ENCODE measurements at regions not wholly inside any gene's neighbourhood (a gene's known extent, or its start where the extent isn't known, plus 50 kb on each side); places are given as distances from the start of the nearest gene placed in this dataset.

DNA sequence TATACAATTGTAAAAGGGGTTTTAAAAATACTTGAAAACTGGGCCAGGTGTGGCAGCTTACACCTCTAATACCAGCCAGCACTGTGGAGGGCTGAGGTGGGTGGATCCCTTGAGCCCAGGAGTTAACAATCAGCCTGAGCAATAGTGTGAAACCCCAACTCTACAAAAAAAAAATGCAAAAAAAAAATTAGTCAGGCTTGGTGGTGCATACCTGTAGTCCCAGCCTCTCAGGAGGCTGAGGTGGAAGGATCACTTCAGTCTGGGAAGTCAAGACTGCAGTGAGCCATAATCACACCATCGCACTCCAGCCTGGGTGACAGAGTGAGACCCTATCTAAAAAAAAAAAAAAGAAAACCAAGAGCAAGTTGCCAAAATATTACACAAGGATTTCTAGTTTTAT is 182.7 kb downstream of the UBE2E3 start:
- ATAC-seq: peak; percentile 54 to 67
- DNase-seq: no peak
- peaks cover 27% of the 10 kb centered on the region for H3K9me3 Mint-ChIP-seq
- no peak overlapping the region for H3K4me3 Mint-ChIP-seq
- H3K36me3 Mint-ChIP-seq (ENCODE audit: insufficient read depth): peaks cover 24% of the 10 kb centered on the region
- no peaks in the 10 kb centered on the region for H3K27me3 Mint-ChIP-seq (ENCODE audit: low read depth)
- peaks cover 45% of the 10 kb centered on the region for H3K4me1 Mint-ChIP-seq (ENCODE audit: low read depth)

DNA sequence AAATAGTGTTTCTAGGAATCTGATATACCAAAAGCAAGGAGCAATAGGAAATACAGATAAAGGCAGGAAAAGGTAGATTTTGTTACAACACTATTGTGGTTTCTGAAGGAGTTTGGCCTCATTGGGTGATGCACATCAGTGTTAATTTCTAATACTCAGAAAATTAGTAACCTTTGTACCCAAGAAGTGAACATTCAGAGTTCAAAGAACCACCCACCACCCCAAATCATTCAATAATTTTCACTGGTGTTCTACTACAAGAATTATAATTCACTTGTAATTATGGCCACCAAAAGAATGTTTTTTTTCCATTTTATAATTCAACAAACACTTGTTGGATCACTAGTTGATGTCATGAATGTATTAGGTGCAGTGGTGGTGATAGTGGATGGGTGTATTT is 183.3 kb downstream of the UBE2E3 start:
- DNase-seq (no peak), ATAC-seq (no peak)
- no peak overlapping the region for H3K4me3 Mint-ChIP-seq
- H3K9me3 Mint-ChIP-seq: peaks cover 23% of the 10 kb centered on the region
- H3K27me3 Mint-ChIP-seq (ENCODE audit: low read depth): no peaks in the 10 kb centered on the region
- H3K4me1 Mint-ChIP-seq (ENCODE audit: low read depth): peaks cover 45% of the 10 kb centered on the region
- H3K36me3 Mint-ChIP-seq (ENCODE audit: insufficient read depth): peaks cover 18% of the 10 kb centered on the region

DNA sequence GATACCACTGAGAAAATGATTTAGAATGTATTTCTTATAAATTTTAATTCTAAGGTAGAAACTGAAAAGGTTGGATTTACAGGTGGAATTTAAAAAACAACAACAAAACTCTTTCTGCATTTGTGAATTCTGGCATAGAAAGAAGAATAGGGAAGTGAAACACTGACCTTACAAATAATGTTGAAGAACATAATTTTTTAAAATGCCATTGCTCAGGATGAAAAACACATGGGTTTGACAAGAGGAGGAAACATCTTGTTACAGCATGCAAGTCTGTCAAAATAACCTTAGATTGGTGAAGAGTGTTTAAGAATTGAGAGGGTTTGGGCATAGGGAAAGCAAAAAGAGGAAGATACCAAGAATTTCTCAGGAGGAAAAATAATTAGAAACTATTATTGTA is 184.3 kb downstream of the UBE2E3 start:
- Mint-ChIP-seq H3K36me3 (ENCODE audit: insufficient read depth) (peaks cover 17% of the 10 kb centered on the region), H3K4me1 (ENCODE audit: low read depth) (peaks cover 51% of the 10 kb centered on the region), H3K27me3 (ENCODE audit: low read depth) (no peaks in the 10 kb centered on the region), H3K4me3 (peak overlapping the region; percentile 63), H3K9me3 (peaks cover 21% of the 10 kb centered on the region)
- DNase-seq (no peak), ATAC-seq (no peak)

DNA sequence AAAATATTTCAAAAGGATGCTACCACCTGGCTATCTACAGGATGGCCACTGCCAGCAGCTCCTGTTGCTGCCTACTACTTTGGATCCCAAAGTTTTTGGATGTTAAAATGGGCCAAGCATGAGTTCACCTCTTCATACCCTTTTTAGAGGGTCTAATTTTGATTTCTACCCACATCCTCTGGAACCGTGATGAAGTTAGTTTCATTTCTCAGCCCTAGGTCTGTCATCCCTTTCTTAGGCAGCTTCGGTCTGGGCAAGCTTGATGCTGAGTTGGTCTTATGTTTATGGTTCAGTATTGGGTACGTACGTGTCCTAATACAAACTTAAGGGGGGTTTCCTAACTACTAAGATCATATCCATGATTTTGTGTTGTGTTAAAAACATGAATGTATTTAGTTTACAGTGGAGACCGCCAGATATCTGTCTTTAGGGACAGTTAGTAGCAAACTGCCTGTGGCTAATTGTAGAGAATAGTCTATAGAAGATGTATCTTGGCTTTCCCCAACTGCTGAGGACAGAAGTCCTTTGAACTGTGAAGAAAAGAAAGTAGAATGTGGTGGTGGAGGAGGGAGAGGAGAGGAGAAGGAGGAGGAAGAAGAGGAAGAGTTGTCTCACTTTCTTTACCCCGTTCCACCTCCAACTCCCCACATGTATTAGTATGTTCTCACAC is 184.9 kb downstream of the UBE2E3 start:
- Mint-ChIP-seq H3K36me3 (ENCODE audit: insufficient read depth) (peaks cover 14% of the 10 kb centered on the region), H3K9me3 (peaks cover 18% of the 10 kb centered on the region), H3K27me3 (ENCODE audit: low read depth) (no peaks in the 10 kb centered on the region), H3K4me3 (peak overlapping the region; percentile 63), H3K4me1 (ENCODE audit: low read depth) (peaks cover 56% of the 10 kb centered on the region)
- DNase-seq: no peak
- peak; percentile 81 to 82 for ATAC-seq

DNA sequence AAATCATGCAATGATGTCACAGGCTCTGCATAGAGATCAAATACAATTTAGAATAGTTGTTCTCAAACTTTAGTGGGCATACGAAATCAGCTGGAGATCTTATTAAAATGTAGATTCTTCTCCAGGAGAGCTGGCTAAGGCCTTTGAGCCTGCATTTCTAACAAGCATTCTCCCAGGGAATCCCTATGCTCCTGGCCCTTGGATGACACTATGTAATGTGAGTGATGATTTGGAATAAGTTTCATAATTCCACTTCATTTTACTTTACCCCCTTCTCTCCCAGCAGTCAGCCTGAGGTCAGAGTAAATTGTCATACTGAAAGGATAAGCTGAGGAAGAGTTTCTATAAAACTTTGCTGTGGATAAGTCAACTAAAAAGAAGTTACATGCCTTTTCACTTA is 189.1 kb downstream of the UBE2E3 start:
- H3K27me3 Mint-ChIP-seq (ENCODE audit: low read depth): no peaks in the 10 kb centered on the region
- DNase-seq (no peak), ATAC-seq (no peak)
- H3K4me1 Mint-ChIP-seq (ENCODE audit: low read depth): peaks cover 40% of the 10 kb centered on the region
- H3K36me3 Mint-ChIP-seq (ENCODE audit: insufficient read depth): peaks cover 11% of the 10 kb centered on the region
- no peak overlapping the region for H3K4me3 Mint-ChIP-seq
- peaks cover 18% of the 10 kb centered on the region for H3K9me3 Mint-ChIP-seq

DNA sequence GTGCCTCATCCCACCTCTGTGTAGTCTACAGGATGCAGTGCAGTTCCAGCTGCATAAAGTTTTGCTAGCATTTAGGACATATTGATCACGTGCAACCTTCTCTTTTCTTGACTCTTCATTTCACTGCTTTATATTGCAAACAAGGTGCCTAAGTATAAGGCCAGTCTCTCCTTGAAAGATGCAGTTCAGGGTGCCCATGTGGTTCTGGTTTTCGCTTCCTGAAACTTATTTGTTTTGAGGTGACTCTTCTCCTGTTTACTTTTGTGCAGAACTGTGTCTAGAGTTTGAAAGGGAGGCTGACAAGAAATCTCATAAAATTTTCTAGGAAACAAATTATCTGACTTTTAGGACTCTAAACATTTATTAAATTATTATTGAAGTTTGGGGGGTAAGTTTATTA is 189.9 kb downstream of the UBE2E3 start:
- Mint-ChIP-seq H3K4me1 (ENCODE audit: low read depth) (peaks cover 39% of the 10 kb centered on the region), H3K36me3 (ENCODE audit: insufficient read depth) (peaks cover 11% of the 10 kb centered on the region), H3K9me3 (peaks cover 18% of the 10 kb centered on the region), H3K4me3 (peak overlapping the region; percentile 5), H3K27me3 (ENCODE audit: low read depth) (no peaks in the 10 kb centered on the region)
- ATAC-seq (no peak), DNase-seq (no peak)

DNA sequence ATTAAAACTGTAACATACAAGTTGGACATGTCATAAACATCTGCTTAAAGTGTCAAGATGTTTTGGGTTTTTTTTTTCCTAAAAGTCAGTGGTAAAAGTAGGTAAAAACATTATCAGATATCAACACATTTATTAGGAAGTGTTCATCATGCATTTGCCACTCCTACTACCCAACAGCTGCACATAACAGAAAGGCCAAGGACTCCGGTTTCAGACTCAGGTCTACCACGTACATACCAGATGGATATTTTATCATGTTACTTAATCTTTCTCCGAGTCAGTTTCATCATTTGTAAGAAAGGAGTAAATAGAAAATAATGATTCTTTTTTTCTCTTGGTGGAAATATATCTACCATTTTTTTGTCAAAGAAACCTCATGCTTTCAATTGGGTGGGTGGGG is 192.3 kb downstream of the UBE2E3 start:
- H3K4me3 Mint-ChIP-seq: no peak overlapping the region
- peaks cover 1% of the 10 kb centered on the region for H3K36me3 Mint-ChIP-seq (ENCODE audit: insufficient read depth)
- ATAC-seq (no peak), DNase-seq (no peak)
- peaks cover 3% of the 10 kb centered on the region for H3K9me3 Mint-ChIP-seq
- peaks cover 41% of the 10 kb centered on the region for H3K4me1 Mint-ChIP-seq (ENCODE audit: low read depth)
- H3K27me3 Mint-ChIP-seq (ENCODE audit: low read depth): no peaks in the 10 kb centered on the region

DNA sequence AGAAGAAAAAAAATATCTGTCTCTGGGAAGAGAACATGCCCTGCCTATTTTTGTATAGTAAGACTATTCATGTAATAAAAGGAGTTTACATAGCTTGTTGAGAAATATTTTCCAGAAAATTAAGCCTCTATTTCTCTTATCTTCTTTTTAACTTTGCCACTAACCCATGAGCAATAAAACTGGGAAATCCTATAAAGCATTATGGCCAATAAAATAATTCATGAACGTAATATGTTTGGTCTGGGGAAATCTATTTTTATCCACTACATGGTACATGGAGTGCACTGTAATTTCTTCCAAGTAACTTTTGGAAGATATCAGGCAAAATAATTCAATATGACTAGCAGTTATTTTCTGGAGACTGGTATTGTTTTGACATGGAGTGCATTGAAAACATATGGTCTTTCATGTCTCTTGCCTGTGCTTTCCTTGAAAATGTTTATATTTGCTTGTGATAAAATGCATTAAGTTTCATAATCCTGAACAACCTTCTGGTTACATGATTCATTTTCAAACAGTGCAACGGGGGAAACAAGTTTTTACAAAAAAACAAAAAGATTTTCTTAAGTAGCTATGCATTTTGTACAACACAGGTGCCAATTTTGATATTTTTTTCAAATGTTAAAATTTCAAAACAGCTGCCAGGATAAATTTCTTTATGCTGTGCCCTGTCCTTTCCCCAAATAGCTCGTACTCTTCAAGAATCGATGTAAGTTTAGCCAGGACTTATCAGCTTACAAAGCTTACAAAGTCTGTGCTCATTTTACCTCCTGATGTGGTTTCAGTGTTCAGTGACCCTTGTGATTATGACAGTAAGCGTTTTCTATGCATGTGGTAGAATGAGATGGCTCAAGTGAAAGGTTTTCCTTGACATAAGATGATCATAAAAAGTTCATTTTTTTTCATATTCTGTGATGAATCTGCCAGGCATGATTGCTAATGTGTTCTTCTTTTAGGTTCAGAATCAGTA is 194.5 kb downstream of the UBE2E3 start:
- H3K9me3 Mint-ChIP-seq: peaks cover 4% of the 10 kb centered on the region
- no peaks in the 10 kb centered on the region for H3K36me3 Mint-ChIP-seq (ENCODE audit: insufficient read depth)
- no peaks in the 10 kb centered on the region for H3K27me3 Mint-ChIP-seq (ENCODE audit: low read depth)
- peaks cover 54% of the 10 kb centered on the region for H3K4me1 Mint-ChIP-seq (ENCODE audit: low read depth)
- peak in 1 of 2 donors; percentile 14 for ATAC-seq
- H3K4me3 Mint-ChIP-seq: peak overlapping the region; percentile 7
- DNase-seq: no peak

DNA sequence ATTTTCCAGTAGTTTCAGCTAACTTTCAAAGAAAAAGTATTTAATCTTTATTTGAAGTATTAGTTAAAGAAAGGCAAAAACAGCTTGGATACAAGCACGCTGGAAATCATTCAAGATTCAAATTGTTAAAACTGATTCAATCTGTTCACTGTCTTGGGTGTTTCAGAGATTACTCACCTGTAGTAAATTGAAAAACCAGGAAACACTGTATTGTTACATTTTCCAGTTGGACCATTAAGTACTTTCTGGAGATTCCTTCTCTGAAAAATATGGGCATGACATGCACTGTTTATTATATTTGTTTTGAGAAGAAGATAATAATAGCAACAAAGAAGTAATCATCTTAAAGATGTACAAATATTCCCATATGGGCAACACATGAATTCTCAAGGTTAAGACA is 196.1 kb downstream of the UBE2E3 start:
- DNase-seq (no peak), ATAC-seq (no peak)
- H3K4me3 Mint-ChIP-seq: no peak overlapping the region
- no peaks in the 10 kb centered on the region for H3K27me3 Mint-ChIP-seq (ENCODE audit: low read depth)
- H3K4me1 Mint-ChIP-seq (ENCODE audit: low read depth): peaks cover 49% of the 10 kb centered on the region
- peaks cover 4% of the 10 kb centered on the region for H3K9me3 Mint-ChIP-seq
- H3K36me3 Mint-ChIP-seq (ENCODE audit: insufficient read depth): no peaks in the 10 kb centered on the region

DNA sequence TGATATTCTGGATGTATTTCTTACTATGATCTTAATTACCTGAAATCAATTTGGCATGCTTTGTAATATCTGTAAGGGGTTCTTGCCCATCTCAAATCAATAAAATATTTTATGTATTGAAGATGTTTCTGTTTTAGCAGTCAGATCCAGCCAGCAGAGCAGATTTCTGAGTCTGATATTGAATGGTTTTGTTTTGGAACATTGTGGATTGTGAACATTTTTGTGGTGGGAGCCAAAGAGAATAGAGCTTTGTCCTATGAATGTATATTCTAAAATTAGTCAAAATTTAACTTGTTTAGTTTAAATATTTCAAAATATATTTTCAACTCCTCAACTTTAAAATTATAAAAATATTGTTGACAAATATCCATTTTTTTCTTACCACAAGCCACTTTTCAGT is 197.0 kb downstream of the UBE2E3 start:
- H3K9me3 Mint-ChIP-seq: peaks cover 4% of the 10 kb centered on the region
- no peak for ATAC-seq
- DNase-seq: no peak
- peaks cover 49% of the 10 kb centered on the region for H3K4me1 Mint-ChIP-seq (ENCODE audit: low read depth)
- H3K4me3 Mint-ChIP-seq: no peak overlapping the region
- H3K36me3 Mint-ChIP-seq (ENCODE audit: insufficient read depth): no peaks in the 10 kb centered on the region
- H3K27me3 Mint-ChIP-seq (ENCODE audit: low read depth): no peaks in the 10 kb centered on the region

DNA sequence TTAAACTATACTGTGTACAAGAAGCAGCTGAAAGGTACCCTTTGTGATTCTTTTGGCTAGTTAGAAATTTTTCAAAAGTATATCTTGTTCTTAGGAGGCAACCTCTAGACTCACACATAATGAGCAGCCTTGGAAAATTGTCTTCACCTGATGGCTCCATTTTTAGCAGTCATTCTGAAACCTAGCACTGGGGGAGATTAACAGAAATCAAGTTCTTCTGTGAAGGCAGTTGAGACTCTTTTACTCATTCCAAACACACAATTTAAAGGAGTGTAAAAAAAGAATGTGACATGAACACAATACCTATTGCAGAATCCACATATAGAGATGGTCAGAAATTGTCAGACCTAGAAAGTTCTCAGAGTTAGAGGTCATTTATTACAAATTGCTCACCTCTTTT is 197.7 kb downstream of the UBE2E3 start:
- peak; percentile 48 to 69 for ATAC-seq
- H3K36me3 Mint-ChIP-seq (ENCODE audit: insufficient read depth): no peaks in the 10 kb centered on the region
- no peak overlapping the region for H3K4me3 Mint-ChIP-seq
- H3K4me1 Mint-ChIP-seq (ENCODE audit: low read depth): peaks cover 47% of the 10 kb centered on the region
- peaks cover 4% of the 10 kb centered on the region for H3K9me3 Mint-ChIP-seq
- no peaks in the 10 kb centered on the region for H3K27me3 Mint-ChIP-seq (ENCODE audit: low read depth)
- DNase-seq: no peak

DNA sequence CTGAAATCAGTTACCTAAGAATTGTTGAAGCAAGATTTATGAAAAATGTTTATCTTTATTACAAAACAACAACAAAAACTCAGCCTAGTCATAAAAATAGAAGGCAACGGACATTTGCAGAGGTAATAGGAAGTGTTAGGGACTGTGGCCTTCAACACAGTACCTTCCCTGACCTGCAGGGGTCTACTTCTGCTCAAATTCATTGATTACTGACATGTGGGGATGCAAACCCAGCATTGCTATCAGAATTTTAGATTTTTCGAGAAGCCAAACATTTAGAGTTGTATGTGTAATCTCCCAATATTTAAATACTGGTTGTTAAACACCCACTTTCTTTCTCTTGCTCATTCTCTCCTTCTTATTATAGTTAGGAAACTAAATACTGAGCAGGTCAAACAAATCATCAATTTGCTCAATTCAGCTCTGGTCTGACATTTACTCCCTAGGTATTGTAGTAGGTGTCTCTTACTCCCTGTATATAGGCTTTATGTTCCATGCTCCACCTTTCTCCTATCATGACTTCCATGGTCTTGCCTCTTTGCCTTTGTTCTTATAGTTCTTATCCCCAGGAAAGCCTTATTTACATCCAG is 198.5 kb downstream of the UBE2E3 start:
- Mint-ChIP-seq H3K4me1 (ENCODE audit: low read depth) (peaks cover 49% of the 10 kb centered on the region), H3K9me3 (peaks cover 4% of the 10 kb centered on the region), H3K36me3 (ENCODE audit: insufficient read depth) (no peaks in the 10 kb centered on the region), H3K4me3 (peak overlapping the region; percentile 0), H3K27me3 (ENCODE audit: low read depth) (no peaks in the 10 kb centered on the region)
- ATAC-seq (peak; percentile 63 to 68), DNase-seq (peak; percentile 25)

DNA sequence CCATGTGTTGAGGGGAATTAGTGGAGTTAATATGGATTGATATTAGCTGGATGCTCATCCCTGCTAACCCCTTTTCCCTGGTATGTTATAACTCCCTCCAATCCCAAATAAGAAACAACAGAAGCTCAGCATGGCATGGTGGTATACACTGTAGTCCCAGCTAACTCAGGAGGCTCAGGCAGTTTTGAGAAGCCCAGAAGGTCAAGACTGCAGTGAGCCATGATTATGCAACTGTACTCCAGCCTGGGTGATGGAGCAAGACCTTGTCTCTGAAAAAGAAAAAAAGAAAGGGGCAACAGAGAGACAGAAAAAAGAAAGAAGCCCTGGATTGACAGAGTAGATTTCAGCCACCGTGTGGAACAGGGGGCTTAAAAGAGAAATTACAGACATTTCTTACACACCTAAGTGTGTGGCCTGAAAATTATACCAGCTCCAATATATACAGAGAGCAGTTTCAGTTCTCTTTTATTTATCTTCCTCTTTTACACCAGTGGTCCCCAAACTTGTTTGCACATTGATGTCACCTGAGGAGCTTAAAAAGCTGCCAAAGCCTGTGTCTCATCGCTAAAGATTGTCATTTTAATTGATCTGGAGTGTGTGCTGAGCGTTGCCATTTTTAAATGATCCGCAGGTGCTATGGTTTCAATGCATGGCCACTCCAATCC is 203.6 kb downstream of the UBE2E3 start:
- Mint-ChIP-seq H3K4me3 (no peak overlapping the region), H3K9me3 (peaks cover 4% of the 10 kb centered on the region), H3K4me1 (ENCODE audit: low read depth) (peaks cover 24% of the 10 kb centered on the region), H3K36me3 (ENCODE audit: insufficient read depth) (peaks cover 2% of the 10 kb centered on the region), H3K27me3 (ENCODE audit: low read depth) (no peaks in the 10 kb centered on the region)
- ATAC-seq (no peak), DNase-seq (no peak)

DNA sequence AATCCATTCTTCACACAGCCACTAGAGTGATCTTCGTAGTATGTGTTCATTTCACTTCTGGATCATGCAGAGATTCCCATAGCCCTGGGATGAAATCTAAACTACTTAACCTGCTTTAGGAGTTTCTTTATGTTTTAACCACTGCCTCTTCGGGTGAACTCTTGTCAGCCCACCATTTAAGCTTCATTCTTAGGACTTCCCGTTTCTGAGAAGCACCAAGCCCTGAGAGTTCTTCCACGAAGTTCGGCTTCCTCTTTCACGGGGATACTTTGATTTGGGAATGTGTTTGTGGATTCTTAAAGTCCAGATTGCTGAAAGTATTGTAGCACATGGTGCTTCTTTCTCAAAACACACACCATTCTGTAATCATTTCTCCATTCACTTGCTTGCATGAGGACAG is 205.0 kb downstream of the UBE2E3 start:
- ATAC-seq (no peak), DNase-seq (no peak)
- H3K27me3 Mint-ChIP-seq (ENCODE audit: low read depth): no peaks in the 10 kb centered on the region
- no peak overlapping the region for H3K4me3 Mint-ChIP-seq
- no peaks in the 10 kb centered on the region for H3K9me3 Mint-ChIP-seq
- H3K4me1 Mint-ChIP-seq (ENCODE audit: low read depth): peaks cover 17% of the 10 kb centered on the region
- H3K36me3 Mint-ChIP-seq (ENCODE audit: insufficient read depth): peaks cover 2% of the 10 kb centered on the region

Data from activated T-cell treated with anti-CD3 and anti-CD28 coated beads, Interleukin-2, amount 50 U/mL, for 4 hours (primary cell).